ENCODE measurements at regions not wholly inside any gene's neighbourhood (a gene's known extent, or its start where the extent isn't known, plus 50 kb on each side); places are given as distances from the start of the nearest gene placed in this dataset.

DNA sequence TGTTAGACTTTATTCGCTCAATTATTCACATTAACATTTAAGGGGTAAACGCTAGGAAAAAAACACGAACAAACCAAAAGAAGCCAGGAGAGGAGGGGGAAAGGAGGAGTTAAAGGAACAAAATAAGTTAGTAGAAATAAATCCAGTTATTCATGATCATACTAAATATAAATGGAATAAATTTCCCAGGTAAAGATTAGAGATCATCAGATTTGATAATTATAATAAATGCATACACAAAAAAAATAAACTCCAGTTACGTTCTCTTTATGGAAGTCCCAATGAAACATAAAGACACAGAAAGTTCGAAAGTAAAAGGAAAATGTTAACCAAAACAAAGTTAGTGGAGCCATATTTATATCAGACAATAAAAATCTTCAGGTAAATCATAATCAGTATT is 568.7 kb upstream of the NOX3 start:
- DNase-seq (ENCODE audit: low spot score): no peak
- H3K4me3 ChIP-seq: no peak overlapping the region
- no peak overlapping the region for H3K27ac ChIP-seq
- no peaks in the 10 kb centered on the region for H3K9me3 ChIP-seq
- H3K4me1 ChIP-seq (replicated peaks): no peaks in the 10 kb centered on the region
- no peaks in the 10 kb centered on the region for H3K36me3 ChIP-seq
- 96% methylated on average over 5 of the region's 5 CpGs for WGBS
- H3K27me3 ChIP-seq (replicated peaks; ENCODE audit: insufficient read depth): no peaks in the 10 kb centered on the region
- TF ChIP-seq CTCF (IDR thresholded peaks at IDR 0.05) (no peak), POLR2AphosphoS5 (IDR thresholded peaks at IDR 0.05) (no peak), POLR2A (IDR thresholded peaks at IDR 0.05) (no peak)
- intact Hi-C loops (cut with DNase I): no loop called here

- Histone ChIP-seq H3K27ac (no peak overlapping the region), H3K36me3 (no peaks in the 10 kb centered on the region), H3K4me3 (no peak overlapping the region), H3K27me3 (replicated peaks; ENCODE audit: insufficient read depth) (no peaks in the 10 kb centered on the region), H3K9me3 (no peaks in the 10 kb centered on the region), H3K4me1 (replicated peaks) (no peaks in the 10 kb centered on the region)
- TF ChIP-seq POLR2A (IDR thresholded peaks at IDR 0.05): no peak
- TF ChIP-seq CTCF (IDR thresholded peaks at IDR 0.05): no peak
- TF ChIP-seq POLR2AphosphoS5 (IDR thresholded peaks at IDR 0.05): no peak
- DNase-seq (ENCODE audit: low spot score): no peak
- 85% methylated on average over 6 of the region's 6 CpGs for WGBS
- intact Hi-C loops (cut with DNase I): no loop called here
Measured at GRCh38 chr6:156021746-156022396, 566.2 kb upstream of the NOX3 start.

DNA sequence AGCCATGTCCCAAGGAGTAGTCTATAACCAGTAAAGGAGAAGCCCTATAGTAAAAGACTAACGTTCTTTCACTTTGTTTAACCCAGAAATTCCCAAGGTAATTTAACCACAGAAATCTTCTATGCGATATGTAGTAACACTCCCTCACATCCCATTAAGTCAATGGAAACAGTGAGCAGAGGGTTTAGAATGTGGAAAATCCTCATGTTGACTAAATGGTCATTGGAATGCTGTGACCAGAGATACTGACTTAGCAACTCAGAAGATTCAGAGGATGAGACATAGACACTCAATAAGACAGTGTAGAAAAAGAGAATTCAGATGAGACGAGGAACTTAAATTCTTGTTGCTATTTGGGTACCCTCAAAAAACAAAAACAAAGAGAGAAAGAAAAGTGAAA is 562.2 kb upstream of the NOX3 start:
- WGBS: 89% methylated on average over 3 of the region's 3 CpGs
- Histone ChIP-seq H3K36me3 (no peaks in the 10 kb centered on the region), H3K27me3 (replicated peaks; ENCODE audit: insufficient read depth) (no peaks in the 10 kb centered on the region), H3K4me3 (no peak overlapping the region), H3K27ac (no peak overlapping the region), H3K9me3 (no peaks in the 10 kb centered on the region), H3K4me1 (replicated peaks) (no peaks in the 10 kb centered on the region)
- no peak for TF ChIP-seq POLR2AphosphoS5 (IDR thresholded peaks at IDR 0.05)
- no peak for TF ChIP-seq CTCF (IDR thresholded peaks at IDR 0.05)
- no peak for TF ChIP-seq POLR2A (IDR thresholded peaks at IDR 0.05)
- intact Hi-C loops (cut with DNase I): no loop called here
- DNase-seq (ENCODE audit: low spot score): no peak

GRCh38 chr6:156016186-156016976 is 560.7 kb upstream of the NOX3 start:
- Histone ChIP-seq H3K4me3 (no peak overlapping the region), H3K36me3 (no peaks in the 10 kb centered on the region), H3K27ac (no peak overlapping the region), H3K9me3 (no peaks in the 10 kb centered on the region), H3K27me3 (replicated peaks; ENCODE audit: insufficient read depth) (no peaks in the 10 kb centered on the region), H3K4me1 (replicated peaks) (no peaks in the 10 kb centered on the region)
- TF ChIP-seq CTCF (IDR thresholded peaks at IDR 0.05) (no peak), POLR2A (IDR thresholded peaks at IDR 0.05) (no peak), POLR2AphosphoS5 (IDR thresholded peaks at IDR 0.05) (no peak)
- intact Hi-C loops (cut with DNase I): no loop called here
- no peak for DNase-seq (ENCODE audit: low spot score)
- WGBS: 86% methylated on average over 7 of the region's 7 CpGs

DNA sequence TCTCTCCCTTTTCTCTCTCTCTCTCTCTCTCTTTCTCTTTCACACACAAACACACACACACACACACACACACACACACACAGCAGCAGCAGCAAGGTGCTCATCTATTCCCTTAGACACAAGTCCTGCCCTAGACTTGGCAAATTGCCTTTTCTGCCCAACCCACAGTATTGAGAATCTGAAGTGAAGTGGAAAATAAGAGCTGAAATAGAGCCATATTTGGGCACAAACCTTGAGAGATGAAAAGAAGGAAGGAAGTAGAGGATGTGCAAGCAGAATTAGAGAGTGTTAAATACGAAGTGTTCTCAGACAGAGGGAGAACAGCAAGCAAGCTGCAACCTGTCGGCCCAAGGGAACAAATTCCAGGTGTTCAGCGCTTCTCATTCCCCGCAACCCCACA is 557.5 kb upstream of the NOX3 start:
- DNase-seq (ENCODE audit: low spot score): no peak
- intact Hi-C loops (cut with DNase I): no loop called here
- Histone ChIP-seq H3K36me3 (no peaks in the 10 kb centered on the region), H3K9me3 (no peaks in the 10 kb centered on the region), H3K4me3 (no peak overlapping the region), H3K27ac (no peak overlapping the region), H3K27me3 (replicated peaks; ENCODE audit: insufficient read depth) (no peaks in the 10 kb centered on the region), H3K4me1 (replicated peaks) (no peaks in the 10 kb centered on the region)
- WGBS: 46% methylated on average over 4 of the region's 4 CpGs
- TF ChIP-seq POLR2AphosphoS5 (IDR thresholded peaks at IDR 0.05): no peak
- TF ChIP-seq CTCF (IDR thresholded peaks at IDR 0.05): no peak
- no peak for TF ChIP-seq POLR2A (IDR thresholded peaks at IDR 0.05)

Measured in prostate gland (tissue), 2 donors.